ENCODE measurements at regions not wholly inside any gene's neighbourhood (a gene's known extent, or its start where the extent isn't known, plus 50 kb on each side); places are given as distances from the start of the nearest gene placed in this dataset.

DNA sequence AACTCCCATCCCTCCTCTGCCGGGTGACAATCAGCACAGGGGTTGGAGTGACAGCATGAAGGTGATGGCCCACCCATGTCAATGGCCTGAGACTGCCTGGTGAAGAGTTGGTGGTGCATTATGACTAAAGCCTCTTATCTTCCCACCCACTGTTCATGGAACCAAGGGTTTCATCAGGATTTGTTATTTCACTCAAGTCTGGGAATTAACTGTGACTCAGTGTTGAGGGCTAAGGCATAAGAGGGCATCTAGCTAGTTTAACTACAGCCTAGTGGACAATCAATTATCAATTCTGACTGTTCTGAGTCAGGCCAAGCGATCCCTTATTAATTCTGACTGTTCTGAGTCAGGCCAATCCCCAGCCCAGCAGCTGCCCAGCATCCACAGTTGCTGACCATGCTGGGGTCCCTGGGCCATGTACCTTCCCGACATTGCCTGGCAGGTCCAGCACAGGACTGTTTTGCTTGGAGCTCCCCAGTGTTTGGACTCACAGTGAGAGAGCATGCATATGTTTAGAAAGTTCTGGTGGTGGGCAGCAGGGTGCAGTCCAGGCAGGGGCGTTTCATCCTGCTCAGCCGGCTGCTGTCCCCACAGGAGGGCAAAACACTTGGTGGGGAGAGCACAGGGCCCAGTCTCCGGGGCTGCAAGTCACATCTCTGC, 65.5 kb downstream of the RASL11A start:
- H3K4me1 ChIP-seq (ENCODE audit: insufficient read depth), result no peaks in the 10 kb centered on the region
- no peak overlapping the region for H3K4me3 ChIP-seq
- H3K9me3 ChIP-seq (ENCODE audit: low read depth), result no peaks in the 10 kb centered on the region
- no peak for DNase-seq (ENCODE audit: low spot score)
- no peaks in the 10 kb centered on the region for H3K9me2 ChIP-seq (replicated peaks; ENCODE audit: insufficient read depth)
- H3K36me3 ChIP-seq (replicated peaks; ENCODE audit: insufficient read depth, low read depth), result no peaks in the 10 kb centered on the region
- no peak overlapping the region for H2AFZ ChIP-seq
- WGBS (ENCODE audit: low lambda C conversion rate, missing lambda C conversion rate), result 63% methylated on average over 6 of the region's 6 CpGs
- H3K79me2 ChIP-seq, result no peaks in the 10 kb centered on the region
- no peaks in the 10 kb centered on the region for H4K20me1 ChIP-seq (ENCODE audit: insufficient read depth, poor library complexity, severe bottlenecking)
- H3K27me3 ChIP-seq, result no peaks in the 10 kb centered on the region
- H3K4me2 ChIP-seq, result no peak overlapping the region
- no peak overlapping the region for H3K27ac ChIP-seq
- TF ChIP-seq, protein P1, sequence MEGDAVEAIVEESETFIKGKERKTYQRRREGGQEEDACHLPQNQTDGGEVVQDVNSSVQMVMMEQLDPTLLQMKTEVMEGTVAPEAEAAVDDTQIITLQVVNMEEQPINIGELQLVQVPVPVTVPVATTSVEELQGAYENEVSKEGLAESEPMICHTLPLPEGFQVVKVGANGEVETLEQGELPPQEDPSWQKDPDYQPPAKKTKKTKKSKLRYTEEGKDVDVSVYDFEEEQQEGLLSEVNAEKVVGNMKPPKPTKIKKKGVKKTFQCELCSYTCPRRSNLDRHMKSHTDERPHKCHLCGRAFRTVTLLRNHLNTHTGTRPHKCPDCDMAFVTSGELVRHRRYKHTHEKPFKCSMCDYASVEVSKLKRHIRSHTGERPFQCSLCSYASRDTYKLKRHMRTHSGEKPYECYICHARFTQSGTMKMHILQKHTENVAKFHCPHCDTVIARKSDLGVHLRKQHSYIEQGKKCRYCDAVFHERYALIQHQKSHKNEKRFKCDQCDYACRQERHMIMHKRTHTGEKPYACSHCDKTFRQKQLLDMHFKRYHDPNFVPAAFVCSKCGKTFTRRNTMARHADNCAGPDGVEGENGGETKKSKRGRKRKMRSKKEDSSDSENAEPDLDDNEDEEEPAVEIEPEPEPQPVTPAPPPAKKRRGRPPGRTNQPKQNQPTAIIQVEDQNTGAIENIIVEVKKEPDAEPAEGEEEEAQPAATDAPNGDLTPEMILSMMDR (IDR thresholded peaks at IDR 0.05; ENCODE audit: poor library complexity), result no peak
- no peak for TF ChIP-seq EZH2 (IDR thresholded peaks at IDR 0.05; ENCODE audit: borderline replicate concordance)
- no peak for TF ChIP-seq EZH2phosphoT487 (IDR thresholded peaks at IDR 0.05; ENCODE audit: low read depth, severe bottlenecking, unreplicated experiment)

GRCh38 chr13:27338207-27338606, 67.6 kb downstream of the RASL11A start:
- Histone ChIP-seq H3K4me2 (no peak overlapping the region), H3K79me2 (no peaks in the 10 kb centered on the region), H3K27me3 (no peaks in the 10 kb centered on the region), H3K9me2 (replicated peaks; ENCODE audit: insufficient read depth) (no peaks in the 10 kb centered on the region), H3K9me3 (ENCODE audit: low read depth) (no peaks in the 10 kb centered on the region), H3K4me1 (ENCODE audit: insufficient read depth) (no peaks in the 10 kb centered on the region), H3K27ac (no peak overlapping the region), H2AFZ (no peak overlapping the region), H4K20me1 (ENCODE audit: insufficient read depth, poor library complexity, severe bottlenecking) (no peaks in the 10 kb centered on the region), H3K36me3 (replicated peaks; ENCODE audit: insufficient read depth, low read depth) (no peaks in the 10 kb centered on the region), H3K4me3 (no peak overlapping the region)
- 100% methylated on average over 1 of the region's 1 CpG for WGBS (ENCODE audit: low lambda C conversion rate, missing lambda C conversion rate)
- TF ChIP-seq EZH2phosphoT487 (IDR thresholded peaks at IDR 0.05; ENCODE audit: low read depth, severe bottlenecking, unreplicated experiment), result no peak
- TF ChIP-seq, protein P1 (IDR thresholded peaks at IDR 0.05; ENCODE audit: poor library complexity), result no peak
- no peak for TF ChIP-seq EZH2 (IDR thresholded peaks at IDR 0.05; ENCODE audit: borderline replicate concordance)
- no peak for DNase-seq (ENCODE audit: low spot score)

DNA sequence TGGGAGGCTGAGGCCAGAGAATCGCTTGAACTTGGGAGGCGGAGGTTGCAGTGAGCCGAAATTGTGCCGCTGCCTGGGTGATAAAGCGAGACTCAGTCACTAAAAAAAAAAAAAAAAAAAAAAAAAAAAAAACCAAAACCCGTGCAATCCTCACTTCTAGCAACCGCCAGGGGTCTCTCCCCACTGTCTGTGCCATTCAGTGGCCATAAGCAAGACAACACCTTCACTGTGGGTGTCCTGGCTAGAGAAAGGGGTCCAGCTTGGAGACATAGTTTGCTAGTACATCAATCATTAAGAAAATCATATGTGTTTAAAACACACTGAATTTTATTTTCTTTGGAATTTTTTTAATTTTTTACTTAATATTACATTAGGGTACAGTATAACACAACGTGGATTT, 68.2 kb downstream of the RASL11A start:
- no peaks in the 10 kb centered on the region for H3K9me3 ChIP-seq (ENCODE audit: low read depth)
- no peaks in the 10 kb centered on the region for H3K36me3 ChIP-seq (replicated peaks; ENCODE audit: insufficient read depth, low read depth)
- no peak overlapping the region for H2AFZ ChIP-seq
- H3K4me1 ChIP-seq (ENCODE audit: insufficient read depth), result no peaks in the 10 kb centered on the region
- DNase-seq (ENCODE audit: low spot score), result no peak
- WGBS (ENCODE audit: low lambda C conversion rate, missing lambda C conversion rate), result 62% methylated on average over 8 of the region's 8 CpGs
- H3K27me3 ChIP-seq, result no peaks in the 10 kb centered on the region
- no peak overlapping the region for H3K4me3 ChIP-seq
- TF ChIP-seq, protein P1 (IDR thresholded peaks at IDR 0.05; ENCODE audit: poor library complexity), result no peak
- no peak for TF ChIP-seq EZH2phosphoT487 (IDR thresholded peaks at IDR 0.05; ENCODE audit: low read depth, severe bottlenecking, unreplicated experiment)
- TF ChIP-seq EZH2 (IDR thresholded peaks at IDR 0.05; ENCODE audit: borderline replicate concordance), result no peak
- no peaks in the 10 kb centered on the region for H3K79me2 ChIP-seq
- H3K4me2 ChIP-seq, result no peak overlapping the region
- H3K9me2 ChIP-seq (replicated peaks; ENCODE audit: insufficient read depth), result no peaks in the 10 kb centered on the region
- H4K20me1 ChIP-seq (ENCODE audit: insufficient read depth, poor library complexity, severe bottlenecking), result no peaks in the 10 kb centered on the region
- no peak overlapping the region for H3K27ac ChIP-seq

Measured in hepatocyte (in vitro differentiated cells).